Femur (tissue), 1 donor: ENCODE measurements at regions not wholly inside any gene's neighbourhood (a gene's known extent, or its start where the extent isn't known, plus 50 kb on each side); places are given as distances from the start of the nearest gene placed in this dataset.

Source experiments
- DNase-seq: peaks from one replicate; pipeline ENCODE4 v3.0.0-alpha.2; 2017

DNA sequence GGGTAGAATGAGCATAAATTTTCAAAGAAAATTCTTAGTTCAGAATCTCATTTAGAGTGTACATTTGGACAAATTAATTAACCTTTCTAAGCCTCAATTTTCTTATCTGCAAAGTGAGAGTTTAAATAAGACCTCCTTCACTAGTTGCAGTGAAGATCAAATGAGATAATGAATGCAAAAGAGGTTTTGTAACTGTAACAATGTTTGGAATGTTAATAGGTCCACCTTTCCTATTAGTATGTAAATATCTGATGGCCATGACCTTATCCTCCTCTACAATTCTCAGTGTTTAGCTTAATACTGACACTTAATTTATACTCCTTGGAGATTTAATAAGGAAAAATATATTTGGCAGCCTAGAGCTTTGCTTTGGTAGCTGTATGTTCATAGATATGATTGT lies 138.8 kb downstream of the GABRG1 start:
- DNase-seq = no peak

DNA sequence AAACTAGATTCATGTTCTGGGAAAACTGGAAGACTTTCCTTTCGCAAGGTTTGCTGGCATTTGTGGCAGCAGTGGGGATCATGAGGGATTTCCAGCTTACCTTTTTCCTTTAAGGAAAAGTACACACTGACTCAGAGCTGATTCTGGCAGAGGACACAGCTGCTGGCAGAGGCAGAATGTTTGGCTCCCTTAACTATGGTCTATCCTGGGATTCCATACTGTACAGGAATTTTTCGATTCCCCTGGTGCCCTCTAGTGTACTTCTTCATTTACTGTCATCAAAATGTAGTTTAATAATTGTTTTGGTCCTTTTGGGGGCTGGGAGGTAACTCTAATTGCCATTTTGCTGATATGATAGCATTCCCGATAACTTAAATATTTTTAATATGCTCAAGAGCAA lies 152.7 kb downstream of the GABRG1 start:
- no peak for DNase-seq

DNA sequence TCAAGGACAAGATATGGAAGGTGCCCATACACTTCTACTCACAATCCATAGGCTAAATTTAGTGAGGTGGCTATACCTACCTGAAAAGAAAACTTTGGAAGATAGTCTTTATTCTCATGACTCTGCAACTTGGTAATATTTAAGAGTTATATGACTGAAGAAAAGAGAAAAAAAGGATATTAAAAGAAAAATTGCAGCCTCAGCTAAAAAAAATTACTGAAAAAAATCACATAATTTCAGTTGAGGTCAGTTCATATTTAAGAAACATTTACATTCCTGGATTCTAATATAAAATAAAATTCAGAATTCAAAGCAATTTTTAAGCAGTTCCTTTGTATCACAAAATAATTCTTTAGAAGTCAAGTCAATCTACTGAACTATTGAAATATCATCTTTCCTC lies 166.5 kb downstream of the GABRG1 start:
- no peak for DNase-seq

DNA sequence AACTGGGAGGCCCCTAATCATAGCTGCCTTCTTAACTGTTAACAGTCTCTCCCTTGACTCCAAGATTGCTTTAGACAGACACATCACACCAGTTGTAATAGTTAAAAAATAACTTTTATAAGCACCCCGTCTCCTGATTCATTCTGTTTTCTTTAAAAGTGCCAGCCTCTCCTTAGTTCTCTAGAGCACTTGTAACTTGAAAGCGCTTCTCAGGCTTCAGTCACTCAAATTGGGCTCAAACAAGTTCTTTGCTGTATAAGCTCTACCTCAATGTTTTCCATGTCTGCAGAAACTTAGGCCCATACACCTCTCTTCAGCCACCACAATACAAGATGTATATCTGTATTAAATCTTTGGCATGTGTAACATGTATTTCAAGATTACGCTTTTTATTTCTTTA lies 169.6 kb downstream of the GABRG1 start:
- DNase-seq = no peak

DNA sequence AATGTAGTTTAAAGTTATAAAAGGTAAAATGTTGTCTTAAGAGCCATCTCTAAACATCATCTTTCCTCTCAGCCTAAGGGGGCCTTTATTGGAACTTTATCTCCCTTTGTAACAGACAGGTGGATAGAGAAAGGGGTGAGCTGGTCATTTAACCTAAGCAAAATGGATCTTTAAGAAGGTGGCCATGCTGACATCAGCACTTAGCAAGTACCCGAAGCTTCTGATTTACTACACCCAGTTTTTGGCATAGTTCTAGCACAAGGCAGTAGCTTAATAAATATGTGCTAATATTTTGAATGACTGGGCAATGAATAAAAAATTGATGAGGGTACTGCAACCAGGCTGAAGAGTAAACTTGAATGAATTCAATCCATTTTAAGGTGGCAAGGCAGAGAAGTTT lies 172.7 kb downstream of the GABRG1 start:
- no peak for DNase-seq

DNA sequence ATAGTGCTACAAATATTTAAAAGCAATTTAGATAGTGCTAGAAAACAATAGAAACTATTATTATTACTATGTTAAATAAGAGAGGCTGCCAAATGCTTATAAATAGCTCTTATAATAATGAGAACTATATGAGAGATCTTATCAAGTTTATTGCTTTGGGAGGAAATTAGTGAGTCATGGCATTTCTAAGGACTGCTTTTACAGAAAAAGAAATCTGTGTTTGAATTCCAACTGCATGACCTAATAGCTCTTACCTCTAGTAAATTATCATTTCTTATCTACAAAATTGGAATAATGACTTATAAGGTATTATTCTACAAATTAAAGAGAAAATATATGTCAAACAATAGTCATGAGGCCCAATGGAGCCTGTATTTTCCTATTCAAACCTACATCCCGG lies 177.2 kb downstream of the GABRG1 start:
- DNase-seq = no peak

DNA sequence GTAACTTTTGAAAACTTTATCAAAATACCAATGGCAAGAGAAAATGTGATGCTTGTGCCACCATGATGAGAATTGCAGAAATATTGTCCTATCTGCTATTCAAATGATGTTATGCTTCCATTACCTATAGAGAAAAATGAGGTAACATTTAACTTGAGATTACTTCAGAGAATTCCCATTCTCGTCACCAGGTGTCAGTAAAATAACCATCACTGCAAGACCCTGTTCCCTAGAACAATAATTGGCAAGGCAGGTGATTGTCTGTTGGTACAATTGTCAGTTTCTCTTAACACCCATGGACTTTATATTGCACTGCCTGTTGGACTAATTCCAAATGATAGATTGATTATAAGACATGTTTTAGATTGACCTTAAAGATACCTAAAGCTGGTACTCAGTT lies 179.9 kb downstream of the GABRG1 start:
- DNase-seq = no peak

DNA sequence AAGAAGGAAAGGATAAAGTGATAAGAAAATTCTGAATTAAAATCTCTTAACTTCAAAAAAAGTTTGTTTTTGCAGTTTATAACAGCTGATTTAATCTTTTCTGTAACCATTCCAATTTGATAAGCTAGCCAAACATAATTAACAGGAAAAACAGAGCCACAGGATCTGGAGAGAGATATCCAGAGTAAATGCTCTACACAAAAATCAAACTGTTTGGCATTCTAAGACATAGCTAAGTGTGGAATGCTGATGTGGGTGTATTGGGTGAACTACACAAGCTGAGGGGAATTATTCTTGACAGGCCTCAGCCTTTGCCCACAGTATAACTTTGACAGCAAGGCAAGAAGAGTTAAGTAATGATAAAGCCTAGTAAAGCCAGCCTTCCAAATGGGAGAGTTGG lies 184.8 kb downstream of the GABRG1 start:
- no peak for DNase-seq

DNA sequence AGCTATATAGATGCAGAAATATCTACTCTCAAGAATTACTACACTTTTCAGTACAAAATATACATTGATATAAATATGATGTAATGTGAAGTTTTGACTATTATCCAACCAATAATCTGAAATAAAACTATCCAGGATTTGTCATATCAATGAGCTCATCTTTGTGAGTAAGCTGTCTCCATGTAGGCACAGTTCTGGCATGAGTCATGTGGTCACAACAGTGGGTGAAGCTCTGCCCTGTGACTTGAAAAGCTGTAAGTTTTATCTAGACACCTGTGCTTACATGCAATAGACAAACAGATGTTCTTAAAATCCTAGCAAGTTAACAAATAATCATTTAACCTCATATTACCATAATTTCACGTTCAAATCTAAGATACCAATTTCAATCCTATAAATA lies 192.7 kb downstream of the GABRG1 start:
- DNase-seq = no peak

DNA sequence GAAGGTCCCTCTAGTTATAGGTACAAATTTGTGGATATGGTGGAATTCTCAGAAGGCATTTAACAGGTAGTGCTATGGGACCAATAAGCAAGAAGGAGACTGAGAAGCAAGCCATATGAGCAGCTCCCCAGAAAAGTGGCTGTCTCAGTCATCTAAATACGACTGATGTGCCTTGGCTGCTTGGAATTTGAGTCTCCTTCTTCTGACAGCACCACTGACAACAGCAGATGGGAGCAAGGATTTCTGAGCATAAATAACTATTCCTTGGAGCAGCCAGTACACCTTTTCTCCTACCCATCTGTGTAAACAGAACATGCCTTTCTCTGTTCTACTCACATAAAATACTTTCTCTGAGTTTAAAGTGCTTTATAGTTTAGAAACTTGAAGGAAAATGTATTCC lies 196.2 kb downstream of the GABRG1 start:
- DNase-seq = no peak

DNA sequence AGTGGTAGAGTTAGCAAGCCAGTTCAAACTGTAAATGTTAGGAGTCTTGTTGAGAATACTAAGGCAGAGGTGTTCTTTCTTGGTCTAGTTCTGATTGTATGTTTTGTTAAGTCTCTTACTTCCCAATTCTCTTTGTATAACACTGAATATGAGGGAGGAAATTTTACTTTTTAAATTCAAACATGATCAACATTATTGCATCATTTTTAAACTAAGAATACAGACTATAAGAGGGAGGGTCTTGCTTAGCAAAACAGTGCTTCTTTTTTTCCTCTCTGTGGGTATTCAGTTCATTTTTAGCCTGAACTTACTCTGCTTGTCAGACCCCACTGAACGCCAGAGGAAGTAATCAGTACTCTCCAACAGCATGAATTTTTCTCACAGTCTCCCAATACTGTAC lies 198.0 kb downstream of the GABRG1 start:
- DNase-seq = no peak

DNA sequence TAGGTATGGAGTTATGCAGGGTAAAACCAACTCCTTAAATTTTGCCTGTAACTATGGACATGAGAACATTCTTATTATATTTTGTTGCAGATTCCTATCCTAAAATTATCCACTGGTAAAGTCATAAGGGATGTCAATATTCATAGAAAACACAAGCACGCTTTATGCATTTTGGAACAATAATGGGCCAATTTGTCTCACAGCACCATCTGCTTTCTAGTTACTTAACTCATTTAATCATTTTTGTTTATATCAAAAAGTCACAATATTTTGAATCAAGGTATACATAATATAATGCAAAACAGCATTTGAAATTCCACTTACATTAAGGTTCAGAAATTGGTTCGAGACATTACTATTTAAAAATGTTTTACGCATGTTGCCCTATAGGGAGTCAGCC lies 203.0 kb downstream of the GABRG1 start:
- DNase-seq = no peak

DNA sequence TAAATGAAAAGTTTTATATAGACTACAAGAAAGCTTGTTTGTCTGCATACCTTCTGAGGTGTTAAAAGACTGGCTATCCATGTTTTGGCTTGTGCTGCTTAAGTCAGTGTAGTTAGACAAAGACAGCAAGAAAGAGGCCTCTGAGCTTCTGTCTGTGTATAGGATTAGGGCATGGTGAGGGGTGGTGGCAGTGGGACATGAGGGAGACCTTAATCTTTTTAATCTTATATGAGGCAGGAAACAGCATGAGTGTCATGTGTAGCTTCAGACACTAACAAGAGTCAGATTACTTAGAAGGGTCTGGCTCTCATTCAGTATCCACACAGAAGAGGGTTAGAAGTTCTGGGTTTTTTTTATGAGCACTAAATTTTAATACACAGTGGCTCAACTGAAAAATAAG lies 213.3 kb downstream of the GABRG1 start:
- no peak for DNase-seq

DNA sequence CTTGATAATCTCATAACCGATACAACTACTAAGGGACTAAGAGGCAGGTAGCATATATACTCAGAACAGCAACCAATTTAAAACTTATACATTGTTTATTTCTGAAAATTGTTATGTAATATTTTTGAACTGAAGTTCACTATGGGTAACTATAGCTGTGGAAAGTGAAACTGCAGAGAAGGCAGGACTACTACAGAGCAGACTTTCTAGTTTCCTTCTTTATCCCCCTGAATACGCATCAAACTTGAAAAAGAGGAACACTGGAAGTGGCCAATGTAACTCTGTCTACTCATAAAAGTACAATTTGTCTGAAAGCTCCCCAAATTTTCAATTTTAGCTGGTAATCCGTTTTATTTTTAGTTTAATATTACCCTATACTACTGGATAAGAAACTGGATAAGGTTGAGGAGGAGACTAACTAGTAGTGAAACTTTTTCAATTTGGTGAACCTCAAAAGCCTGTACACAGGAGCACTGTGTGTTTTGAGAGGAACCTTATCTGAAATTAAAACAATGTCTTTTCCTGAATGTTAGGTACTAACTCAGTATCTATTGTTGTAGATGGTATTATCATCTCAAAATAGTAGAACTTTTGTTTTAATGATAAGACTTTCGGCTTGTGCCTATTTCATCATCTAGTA lies 225.8 kb downstream of the GABRG1 start:
- no peak for DNase-seq

DNA sequence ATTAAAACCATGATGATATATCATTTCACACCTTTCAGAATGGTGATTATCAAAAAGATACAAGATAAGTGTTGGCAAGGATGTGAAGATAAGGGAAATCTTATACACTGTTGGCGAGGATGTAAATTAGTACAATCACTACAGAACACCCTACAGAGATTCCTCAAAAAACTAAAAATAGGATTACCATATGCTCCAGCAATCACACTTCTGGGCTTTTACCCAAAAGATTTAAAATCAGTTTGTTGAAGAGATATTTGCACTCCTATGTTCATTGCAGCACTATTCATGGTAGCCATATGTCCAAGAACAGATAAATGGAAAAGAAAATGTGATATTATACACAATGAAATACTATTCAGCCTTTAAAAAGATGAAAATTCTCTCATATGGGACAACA lies 240.4 kb downstream of the GABRG1 start:
- no peak for DNase-seq

DNA sequence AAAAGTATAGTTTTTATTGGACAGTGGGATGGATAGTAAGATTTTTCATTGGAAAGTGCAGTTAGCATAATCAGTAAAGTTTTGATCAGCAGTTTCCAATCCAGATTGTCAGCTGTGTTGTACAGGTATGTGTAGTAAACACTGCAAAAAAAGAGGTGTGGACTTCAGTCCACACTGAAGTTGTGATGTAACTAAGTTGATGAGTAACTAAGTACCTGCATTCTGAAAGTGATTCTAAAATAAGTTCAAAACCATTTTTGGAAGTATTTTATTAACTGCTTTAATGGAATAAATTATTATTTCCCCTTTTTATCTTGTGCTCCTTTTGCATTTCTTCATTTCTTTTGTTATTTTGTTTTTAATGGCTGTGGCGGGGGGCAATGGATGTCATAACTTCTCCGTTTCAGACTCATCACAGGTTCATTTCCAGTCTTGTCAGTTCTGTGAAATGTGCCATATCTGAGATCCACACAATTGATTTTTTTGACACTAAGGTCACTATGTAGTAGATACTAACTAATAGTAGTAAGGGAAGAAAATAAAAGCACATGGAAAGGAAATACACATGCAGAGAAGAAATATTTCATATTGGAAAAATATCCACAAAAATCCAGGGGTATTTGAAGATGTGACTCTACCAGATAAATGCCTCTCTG lies 247.5 kb downstream of the GABRG1 start:
- no peak for DNase-seq

DNA sequence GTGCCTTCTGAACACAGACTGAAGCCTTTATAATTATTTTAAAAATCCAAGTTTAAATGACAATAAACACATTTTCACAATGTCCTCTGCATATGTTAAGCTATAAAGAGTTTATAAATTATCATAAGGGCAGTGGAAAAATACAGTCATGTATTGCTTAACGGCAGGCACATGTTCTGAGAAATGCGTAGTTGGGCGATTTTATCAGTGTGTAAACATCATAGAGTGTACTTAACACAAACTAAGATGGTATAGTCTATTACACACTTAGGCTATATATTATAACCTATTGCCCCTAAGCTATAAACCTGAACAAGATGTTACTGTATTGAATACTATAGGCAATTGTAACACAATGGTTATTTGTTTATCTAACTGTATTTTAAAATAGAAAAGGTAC lies 254.7 kb downstream of the GABRG1 start:
- no peak for DNase-seq

DNA sequence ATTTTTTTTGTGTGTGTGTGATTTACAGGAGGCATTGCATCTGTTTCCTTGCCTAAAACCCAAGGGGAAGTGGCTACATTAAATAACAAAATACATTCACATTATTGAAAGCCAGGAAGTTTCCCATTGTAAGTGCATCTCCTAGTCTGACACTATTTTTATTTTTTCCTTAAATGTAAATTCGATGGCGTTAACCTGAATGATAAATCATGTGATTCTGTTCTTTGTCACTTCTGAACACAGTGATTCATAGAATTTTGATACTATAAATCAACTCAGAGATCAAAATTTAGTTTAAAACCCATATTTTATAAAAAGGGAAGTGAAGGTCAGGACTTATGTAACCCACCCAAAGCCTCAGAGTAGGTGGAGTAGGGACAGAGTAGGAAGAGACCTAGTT lies 258.1 kb downstream of the GABRG1 start:
- DNase-seq = no peak

DNA sequence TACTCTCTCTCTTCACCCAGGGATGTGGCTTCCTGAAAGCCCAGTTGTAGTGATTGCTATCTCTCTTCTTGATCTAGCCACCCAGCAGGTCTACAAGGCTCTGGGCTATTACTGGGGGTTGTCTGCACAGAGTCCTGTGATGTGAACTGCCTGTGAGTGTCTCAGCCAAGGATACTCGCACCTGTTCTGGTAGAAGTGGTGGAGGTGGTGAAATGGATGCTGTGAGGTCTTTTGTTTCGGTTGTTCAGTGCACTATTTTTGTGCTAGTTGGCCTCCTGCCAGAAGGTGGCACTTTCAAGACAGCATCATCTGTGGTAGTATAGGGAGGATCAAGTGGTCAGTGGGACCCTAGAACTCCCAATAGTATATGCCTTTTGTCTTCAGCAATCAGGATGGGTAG lies 268.0 kb downstream of the GABRG1 start:
- no peak for DNase-seq

DNA sequence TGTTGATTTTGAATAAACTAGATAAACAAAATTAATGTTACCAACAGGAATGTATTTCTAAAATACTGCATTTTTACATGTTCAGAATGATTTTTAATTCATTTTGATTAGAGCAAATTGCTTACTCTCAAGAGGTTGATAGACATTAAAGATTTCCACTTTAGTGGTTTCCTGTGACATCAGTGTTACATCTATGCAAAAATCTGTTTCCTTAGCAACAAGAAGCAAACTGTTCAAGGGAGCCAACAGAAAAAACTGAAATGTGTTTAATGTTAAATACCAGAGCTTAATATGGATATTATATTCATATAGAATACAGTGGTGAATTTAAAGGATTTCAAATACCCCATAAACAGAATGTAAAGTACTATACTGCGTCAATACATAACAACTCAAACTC lies 277.8 kb downstream of the GABRG1 start:
- DNase-seq = no peak

DNA sequence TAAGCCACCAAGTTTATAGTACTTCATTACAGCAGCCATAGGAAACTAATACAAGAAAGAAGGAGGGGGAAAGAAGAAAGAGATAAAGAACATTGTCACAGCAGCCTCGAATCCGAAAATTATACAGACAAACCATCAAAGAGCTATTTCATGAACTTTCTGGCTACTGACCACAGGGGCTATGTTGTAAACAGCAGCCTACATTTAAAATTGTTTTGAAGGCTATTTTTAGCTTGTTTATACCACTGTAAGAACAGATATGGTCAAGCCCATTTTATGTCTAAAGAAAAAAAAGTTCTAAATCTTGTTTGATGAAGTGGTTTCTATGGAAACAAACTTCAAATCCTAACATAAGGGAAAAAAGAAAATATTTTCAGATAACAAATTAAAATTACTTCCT lies 282.1 kb downstream of the GABRG1 start:
- no peak for DNase-seq

DNA sequence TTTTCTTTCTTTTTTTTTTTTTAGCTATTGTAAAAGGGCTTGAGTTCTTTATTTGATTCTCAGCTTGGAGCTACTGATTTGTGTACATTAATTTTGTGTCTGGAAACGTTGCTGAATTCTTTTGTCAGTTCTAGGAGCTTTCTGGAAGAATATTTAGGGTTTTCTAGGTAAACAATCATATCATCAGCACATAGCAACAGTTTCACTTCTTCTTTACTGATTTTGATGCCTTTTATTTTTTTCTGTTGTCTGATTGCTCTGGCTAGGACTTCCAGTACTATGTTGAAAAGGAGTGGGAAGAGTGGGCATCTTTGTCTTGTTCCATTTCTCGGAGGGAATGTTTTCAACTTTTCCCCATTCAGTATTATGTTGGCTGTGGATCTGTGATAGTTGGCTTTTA lies 292.2 kb downstream of the GABRG1 start:
- DNase-seq = no peak

DNA sequence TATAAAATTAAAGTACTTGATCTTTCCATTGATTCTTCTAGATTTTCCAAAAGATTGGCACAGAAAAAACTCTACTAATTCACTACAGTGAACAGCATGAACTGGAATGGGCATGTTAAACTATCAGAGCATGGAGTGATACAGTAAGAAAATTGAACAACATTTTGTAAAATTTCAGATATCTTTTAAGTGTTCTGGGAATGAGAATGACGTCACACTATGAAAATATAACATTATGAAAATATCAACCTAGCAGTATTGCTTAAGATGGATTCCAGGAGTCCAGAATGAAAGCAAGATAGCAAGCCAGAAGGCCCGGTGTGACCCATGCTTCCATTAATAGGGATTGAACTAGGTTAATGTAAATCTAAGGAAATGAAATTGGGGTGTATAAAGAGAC lies 319.9 kb downstream of the GABRG1 start:
- no peak for DNase-seq

DNA sequence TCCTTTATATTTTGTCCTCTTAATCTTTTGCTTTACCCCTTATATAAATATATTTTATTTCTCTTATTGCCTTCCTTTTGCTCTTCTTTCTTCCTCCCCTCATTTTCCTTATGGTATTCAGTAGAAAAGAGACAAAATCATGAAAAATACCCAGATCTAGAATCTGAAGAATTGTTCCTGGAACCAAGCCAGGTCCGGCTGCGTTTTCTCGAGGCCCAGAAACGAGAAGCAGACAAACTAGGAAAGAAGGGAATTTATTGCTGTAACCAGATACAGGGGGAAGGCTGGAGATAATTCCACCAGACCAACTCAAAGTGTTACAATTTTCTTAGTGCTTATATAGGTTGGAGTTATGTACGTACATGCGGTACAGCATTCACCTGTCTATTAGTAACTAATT lies 328.7 kb downstream of the GABRG1 start:
- DNase-seq = peak; percentile 14

DNA sequence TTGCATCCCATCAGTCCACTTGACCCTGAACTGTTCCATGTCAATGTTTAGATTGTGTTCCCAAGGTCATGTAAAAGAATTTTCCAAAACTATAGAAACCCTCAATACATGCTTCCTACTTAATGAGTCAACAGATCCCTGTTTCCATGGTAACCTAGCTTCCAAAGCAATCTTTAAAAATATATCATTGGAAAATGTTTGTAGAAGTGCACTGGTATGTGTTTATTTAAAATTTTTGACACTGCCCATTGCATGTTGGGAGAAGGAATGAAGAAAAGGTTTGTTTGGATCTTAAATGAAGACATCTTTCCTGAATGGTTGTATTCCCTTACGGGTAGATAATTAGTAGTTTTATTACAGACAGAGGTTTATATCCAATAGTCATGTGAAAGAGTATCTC lies 345.3 kb downstream of the GABRG1 start:
- no peak for DNase-seq
